Stimulated activated naive B cell treated with anti-CD40 and anti-IgM and Interleukin-4, amounts not matched to agents 10 μg/mL and 1 μg/mL and 100 μg/mL, for 72 hours (primary cell): ENCODE measurements at regions not wholly inside any gene's neighbourhood (a gene's known extent, or its start where the extent isn't known, plus 50 kb on each side); places are given as distances from the start of the nearest gene placed in this dataset.

Experiments
- ATAC-seq, 2 donors: fragments of 150-1000 bp; cut with Tn5 transposase; replicated peaks; 2 replicates each; pipeline ENCODE4 v1.10.0; 2021; ENCODE audit warnings: moderate library complexity in 1 of 2
- DNase-seq: peaks from one replicate; pipeline ENCODE4 v3.0.0; 2021
- H3K27ac Mint-ChIP-seq: one replicate; pipeline ENCODE4 v1.8.0; 2022; ENCODE audit warnings: mild to moderate bottlenecking, mixed read lengths
- H3K27me3 Mint-ChIP-seq, 2 donors: one replicate each; pipeline ENCODE4 v1.8.0; 2022; ENCODE audit warnings: mixed read lengths in 2 of 2
- H3K36me3 Mint-ChIP-seq, 2 donors: one replicate each; pipeline ENCODE4 v1.8.0; 2022; ENCODE audit warnings: mixed read lengths in 2 of 2, mild to moderate bottlenecking in 1 of 2
- H3K4me1 Mint-ChIP-seq, 2 donors: one replicate each; pipeline ENCODE4 v1.8.0; 2022; ENCODE audit warnings: mixed read lengths in 2 of 2, mild to moderate bottlenecking in 1 of 2
- H3K4me3 Mint-ChIP-seq, 2 donors: one replicate each; pipeline ENCODE4 v1.8.0; 2022; ENCODE audit warnings: mild to moderate bottlenecking in 2 of 2, mixed read lengths in 2 of 2, moderate library complexity in 1 of 2
- H3K9me3 Mint-ChIP-seq, 2 donors: one replicate each; pipeline ENCODE4 v1.8.0; 2022; ENCODE audit warnings: mixed read lengths in 2 of 2, mild to moderate bottlenecking in 1 of 2

GRCh38 chr9:21556581-21557427 lies 74.7 kb upstream of the IFNE start:
- Mint-ChIP-seq H3K4me3 (no peak overlapping the region), H3K4me1 (peaks cover 5 to 16% of the 10 kb centered on the region in 2 donors), H3K27ac (no peak overlapping the region), H3K27me3 (peaks cover 29 to 38% of the 10 kb centered on the region in 2 donors), H3K9me3 (no peaks in the 10 kb centered on the region), H3K36me3 (no peaks in the 10 kb centered on the region)
- no peak for ATAC-seq
- DNase-seq: no peak

- H3K9me3 Mint-ChIP-seq: no peaks in the 10 kb centered on the region
- peaks cover 5 to 16% of the 10 kb centered on the region in 2 donors for H3K4me1 Mint-ChIP-seq
- peaks cover 25 to 33% of the 10 kb centered on the region in 2 donors for H3K27me3 Mint-ChIP-seq
- H3K36me3 Mint-ChIP-seq: no peaks in the 10 kb centered on the region
- ATAC-seq (no peak), DNase-seq (no peak)
- no peak overlapping the region for H3K4me3 Mint-ChIP-seq
- H3K27ac Mint-ChIP-seq: no peak overlapping the region
Measured at GRCh38 chr9:21557428-21557768, 75.3 kb upstream of the IFNE start.

- Mint-ChIP-seq H3K4me3 (no peak overlapping the region), H3K27ac (no peak overlapping the region), H3K9me3 (no peaks in the 10 kb centered on the region), H3K4me1 (peaks cover 5 to 16% of the 10 kb centered on the region in 2 donors), H3K27me3 (peaks cover 25 to 33% of the 10 kb centered on the region in 2 donors), H3K36me3 (no peaks in the 10 kb centered on the region)
- no peak for DNase-seq
- no peak for ATAC-seq
Measured at GRCh38 chr9:21558079-21558478, 76.0 kb upstream of the IFNE start.

GRCh38 chr9:21558615-21559401 lies 76.7 kb upstream of the IFNE start:
- peak; percentile 14 to 16 for ATAC-seq

GRCh38 chr9:21559402-21560280 lies 77.5 kb upstream of the IFNE start:
- DNase-seq (peak; percentile 4), ATAC-seq (peak; percentile 74 to 75)
- Mint-ChIP-seq H3K36me3 (no peaks in the 10 kb centered on the region), H3K4me3 (peak overlapping the region; percentile 74 to 83), H3K4me1 (peaks cover 7 to 16% of the 10 kb centered on the region in 2 donors), H3K27me3 (peaks cover 33 to 45% of the 10 kb centered on the region in 2 donors), H3K9me3 (no peaks in the 10 kb centered on the region), H3K27ac (no peak overlapping the region)

More at GRCh38 chr9:21558615-21559401, 76.7 kb upstream of the IFNE start:
- Mint-ChIP-seq H3K4me1 (peaks cover 6 to 16% of the 10 kb centered on the region in 2 donors), H3K4me3 (peak overlapping the region; percentile 75 to 83), H3K27ac (no peak overlapping the region), H3K9me3 (no peaks in the 10 kb centered on the region), H3K27me3 (peaks cover 27 to 36% of the 10 kb centered on the region in 2 donors), H3K36me3 (no peaks in the 10 kb centered on the region)
- DNase-seq: no peak

- Mint-ChIP-seq H3K36me3 (no peaks in the 10 kb centered on the region), H3K4me3 (peak overlapping the region; percentile 74 to 83), H3K9me3 (no peaks in the 10 kb centered on the region), H3K27me3 (peaks cover 33 to 46% of the 10 kb centered on the region in 2 donors), H3K27ac (no peak overlapping the region), H3K4me1 (peaks cover 7 to 16% of the 10 kb centered on the region in 2 donors)
- ATAC-seq (no peak), DNase-seq (no peak)
Measured at GRCh38 chr9:21560281-21560745, 78.2 kb upstream of the IFNE start.

- no peak for ATAC-seq
- Mint-ChIP-seq H3K36me3 (no peaks in the 10 kb centered on the region), H3K4me1 (peaks cover 7 to 16% of the 10 kb centered on the region in 2 donors), H3K9me3 (no peaks in the 10 kb centered on the region), H3K27ac (no peak overlapping the region), H3K27me3 (peaks cover 33 to 50% of the 10 kb centered on the region in 2 donors), H3K4me3 (no peak overlapping the region)
- no peak for DNase-seq
Measured at GRCh38 chr9:21561502-21561901, 79.4 kb upstream of the IFNE start.

- Mint-ChIP-seq H3K4me3 (no peak overlapping the region), H3K36me3 (no peaks in the 10 kb centered on the region), H3K27ac (no peak overlapping the region), H3K9me3 (no peaks in the 10 kb centered on the region), H3K4me1 (peaks cover 2 to 7% of the 10 kb centered on the region in 2 donors), H3K27me3 (peaks cover 23 to 51% of the 10 kb centered on the region in 2 donors)
- ATAC-seq (no peak), DNase-seq (no peak)
Measured at GRCh38 chr9:21564175-21564574, 82.1 kb upstream of the IFNE start.

- ATAC-seq: no peak
- Mint-ChIP-seq H3K4me1 (peaks cover 2 to 3% of the 10 kb centered on the region in 2 donors), H3K27me3 (peaks cover 21 to 45% of the 10 kb centered on the region in 2 donors), H3K27ac (no peak overlapping the region), H3K4me3 (no peak overlapping the region), H3K36me3 (no peaks in the 10 kb centered on the region), H3K9me3 (no peaks in the 10 kb centered on the region)
- no peak for DNase-seq
Measured at GRCh38 chr9:21565155-21565554, 83.0 kb upstream of the IFNE start.

- no peak overlapping the region for H3K4me3 Mint-ChIP-seq
- no peaks in the 10 kb centered on the region for H3K36me3 Mint-ChIP-seq
- peaks cover 15 to 42% of the 10 kb centered on the region in 2 donors for H3K27me3 Mint-ChIP-seq
- no peaks in the 10 kb centered on the region for H3K9me3 Mint-ChIP-seq
- H3K4me1 Mint-ChIP-seq: peaks cover 0 to 2% of the 10 kb centered on the region in 2 donors
- DNase-seq (no peak), ATAC-seq (no peak)
- H3K27ac Mint-ChIP-seq: no peak overlapping the region
Measured at GRCh38 chr9:21567926-21568325, 85.8 kb upstream of the IFNE start.

GRCh38 chr9:21568484-21568883 lies 86.4 kb upstream of the IFNE start:
- DNase-seq: no peak
- H3K27ac Mint-ChIP-seq: no peak overlapping the region
- no peak overlapping the region for H3K4me3 Mint-ChIP-seq
- ATAC-seq: no peak
- H3K9me3 Mint-ChIP-seq: no peaks in the 10 kb centered on the region
- H3K27me3 Mint-ChIP-seq: peaks cover 15 to 44% of the 10 kb centered on the region in 2 donors
- no peaks in the 10 kb centered on the region for H3K36me3 Mint-ChIP-seq
- peaks cover 0 to 2% of the 10 kb centered on the region in 2 donors for H3K4me1 Mint-ChIP-seq

GRCh38 chr9:21569721-21570120 lies 87.6 kb upstream of the IFNE start:
- Mint-ChIP-seq H3K4me3 (no peak overlapping the region), H3K36me3 (no peaks in the 10 kb centered on the region), H3K9me3 (no peaks in the 10 kb centered on the region), H3K4me1 (no peaks in the 10 kb centered on the region), H3K27ac (no peak overlapping the region), H3K27me3 (peaks cover 7 to 32% of the 10 kb centered on the region in 2 donors)
- no peak for ATAC-seq
- DNase-seq: no peak

GRCh38 chr9:21570643-21571275 lies 88.6 kb upstream of the IFNE start:
- Mint-ChIP-seq H3K36me3 (no peaks in the 10 kb centered on the region), H3K27ac (no peak overlapping the region), H3K4me1 (no peaks in the 10 kb centered on the region), H3K27me3 (peaks cover 7 to 26% of the 10 kb centered on the region in 2 donors), H3K9me3 (no peaks in the 10 kb centered on the region), H3K4me3 (no peak overlapping the region)
- DNase-seq (no peak), ATAC-seq (no peak)
